Fibroblast of lung (primary cell): ENCODE measurements at regions not wholly inside any gene's neighbourhood (a gene's known extent, or its start where the extent isn't known, plus 50 kb on each side); places are given as distances from the start of the nearest gene placed in this dataset.

Source experiments
- DNase-seq, 2 donors: peaks; one replicate each; pipeline versions ENCODE4 v3.0.0 to v3.0.0-alpha.2; 2010; ENCODE audit warnings: low read depth in 2 of 2
- H2AFZ ChIP-seq: 2 replicates; pipeline ENCODE4 v1.5.1; 2012; ENCODE audit warnings: low read length, control low read depth, inconsistent platforms
- H3K27ac ChIP-seq: 2 replicates; pipeline ENCODE4 v1.5.1; 2011; ENCODE audit warnings: low read length, control low read depth; ENCODE audit not compliant: insufficient read depth
- H3K27me3 ChIP-seq: 2 replicates; pipeline ENCODE4 v1.5.1; 2011; ENCODE audit warnings: mild to moderate bottlenecking, low read length; ENCODE audit not compliant: control insufficient read depth, insufficient read depth
- H3K36me3 ChIP-seq: 2 replicates; pipeline ENCODE4 v1.5.1; 2011; ENCODE audit warnings: low read length; ENCODE audit not compliant: control insufficient read depth, insufficient read depth
- H3K4me1 ChIP-seq: 2 replicates; pipeline ENCODE4 v1.5.1; 2011; ENCODE audit warnings: low read length; ENCODE audit not compliant: control insufficient read depth, insufficient read depth; ENCODE audit errors: extremely low read depth
- H3K4me2 ChIP-seq: 2 replicates; pipeline ENCODE4 v1.5.1; 2011; ENCODE audit warnings: low read length, control low read depth; ENCODE audit not compliant: insufficient read depth; ENCODE audit errors: extremely low read depth
- H3K4me3 ChIP-seq, 4 experiments: fragments of 200-600 bp in 1 of 4; sonication (generic) in 1 of 4; replicated peaks in 1 of 4; 2 replicates each; pipeline ENCODE4 v1.5.1; 2011 to 2016; ENCODE audit warnings: low read length in 4 of 4, low read depth in 3 of 4, mild to moderate bottlenecking in 3 of 4, control low read depth in 2 of 4, inconsistent platforms in 1 of 4, mixed read lengths in 1 of 4; ENCODE audit not compliant: insufficient read depth in 1 of 4; ENCODE audit errors: control extremely low read depth in 1 of 4
- H3K79me2 ChIP-seq: 2 replicates; pipeline ENCODE4 v1.5.1; 2012; ENCODE audit warnings: mild to moderate bottlenecking, low read length, inconsistent platforms; ENCODE audit not compliant: control insufficient read depth, insufficient read depth
- H3K9ac ChIP-seq: 2 replicates; pipeline ENCODE4 v1.5.1; 2011; ENCODE audit warnings: mild to moderate bottlenecking, low read length, control low read depth; ENCODE audit not compliant: insufficient read depth
- H3K9me3 ChIP-seq: 2 replicates; pipeline ENCODE4 v1.5.1; 2012; ENCODE audit warnings: low read depth, low read length; ENCODE audit not compliant: control insufficient read depth, insufficient read depth
- H4K20me1 ChIP-seq: 2 replicates; pipeline ENCODE4 v1.5.1; 2011; ENCODE audit warnings: low read length; ENCODE audit not compliant: control insufficient read depth, insufficient read depth; ENCODE audit errors: extremely low read depth
- CTCF ChIP-seq, 2 donors: IDR thresholded peaks in 1 of 2; conservative IDR thresholded peaks in 1 of 2; 1 replicate in 1 of 2; 2 replicates in 1 of 2; pipeline ENCODE4 v1.5.1; 2011 to 2012; ENCODE audit warnings: low read length in 2 of 2, control low read depth in 1 of 2, inconsistent platforms in 1 of 2, low read depth in 1 of 2, mild to moderate bottlenecking in 1 of 2
- EZH2 ChIP-seq: IDR thresholded peaks from 2 replicates; pipeline ENCODE4 v1.5.1; 2012; ENCODE audit warnings: low read length, control low read depth, mild to moderate bottlenecking; ENCODE audit errors: missing control alignments

- Histone ChIP-seq H3K9ac (no peak overlapping the region), H3K4me1 (no peaks in the 10 kb centered on the region), H3K27ac (no peak overlapping the region), H3K4me3 (no peak overlapping the region), H3K4me2 (no peak overlapping the region), H3K36me3 (no peaks in the 10 kb centered on the region), H2AFZ (no peak overlapping the region), H3K27me3 (peaks cover 4% of the 10 kb centered on the region), H4K20me1 (no peaks in the 10 kb centered on the region), H3K79me2 (no peaks in the 10 kb centered on the region), H3K9me3 (no peaks in the 10 kb centered on the region)
- no peak for TF ChIP-seq EZH2
- TF ChIP-seq CTCF (conservative IDR thresholded peaks at IDR 0.05 in 1 of 2, IDR thresholded peaks at IDR 0.05 in 1 of 2; ENCODE audit: low read depth in 1 of 2, low read length in 2 of 2) = no peak
- DNase-seq = no peak
These were observed 157.6 kb downstream of the SH3BGRL2 start for GRCh38 chr6:79788756-79789155.

- Histone ChIP-seq H3K4me2 (no peak overlapping the region), H3K4me1 (no peaks in the 10 kb centered on the region), H3K4me3 (no peak overlapping the region), H3K9ac (no peak overlapping the region), H3K27me3 (peaks cover 4% of the 10 kb centered on the region), H2AFZ (no peak overlapping the region), H3K79me2 (no peaks in the 10 kb centered on the region), H3K27ac (no peak overlapping the region), H3K36me3 (no peaks in the 10 kb centered on the region), H4K20me1 (no peaks in the 10 kb centered on the region), H3K9me3 (no peaks in the 10 kb centered on the region)
- TF ChIP-seq EZH2 (no peak), CTCF (conservative IDR thresholded peaks at IDR 0.05 in 1 of 2, IDR thresholded peaks at IDR 0.05 in 1 of 2; ENCODE audit: low read depth in 1 of 2, low read length in 2 of 2) (no peak)
- DNase-seq = no peak
These were observed 156.5 kb downstream of the SH3BGRL2 start for GRCh38 chr6:79787626-79788025.

- Histone ChIP-seq H3K4me2 (no peak overlapping the region), H3K9ac (no peak overlapping the region), H3K27ac (no peak overlapping the region), H4K20me1 (no peaks in the 10 kb centered on the region), H3K4me1 (no peaks in the 10 kb centered on the region), H3K4me3 (no peak overlapping the region), H2AFZ (no peak overlapping the region), H3K27me3 (peaks cover 4% of the 10 kb centered on the region), H3K9me3 (no peaks in the 10 kb centered on the region), H3K79me2 (no peaks in the 10 kb centered on the region), H3K36me3 (no peaks in the 10 kb centered on the region)
- DNase-seq = no peak
- TF ChIP-seq EZH2 = no peak
- TF ChIP-seq CTCF (conservative IDR thresholded peaks at IDR 0.05 in 1 of 2, IDR thresholded peaks at IDR 0.05 in 1 of 2; ENCODE audit: low read depth in 1 of 2, low read length in 2 of 2) = no peak
These were observed 153.2 kb downstream of the SH3BGRL2 start for GRCh38 chr6:79784395-79784753.
